HL-60 (cell line): ENCODE measurements at regions not wholly inside any gene's neighbourhood (a gene's known extent, or its start where the extent isn't known, plus 50 kb on each side); places are given as distances from the start of the nearest gene placed in this dataset.

ENCODE experiments used
- DNase-seq, 2 experiments: peaks; one replicate each; pipeline ENCODE4 v3.0.0-alpha.2; 2010 to 2020; ENCODE audit warnings: low read depth in 1 of 2, low spot score in 1 of 2
- H3K27ac ChIP-seq: fragments of 250-450 bp; sonication (Bioruptor Pico); replicated peaks from 2 replicates; pipeline ENCODE4 v1.5.1; 2020; ENCODE audit warnings: mild to moderate bottlenecking, moderate library complexity
- H3K27me3 ChIP-seq: fragments of 250-450 bp; sonication (Bioruptor Pico); 2 replicates; pipeline ENCODE4 v1.5.1; 2021; ENCODE audit warnings: mild to moderate bottlenecking, moderate library complexity; ENCODE audit not compliant: insufficient read depth, poor library complexity, severe bottlenecking
- H3K4me3 ChIP-seq: replicated peaks from 2 replicates; pipeline ENCODE4 v1.5.1; 2011; ENCODE audit warnings: mild to moderate bottlenecking, control low read depth, low read length; ENCODE audit not compliant: insufficient read depth
- CTCF ChIP-seq: IDR thresholded peaks from one replicate; pipeline ENCODE4 v1.5.1; 2011; ENCODE audit warnings: low read length, control low read depth, inconsistent platforms; ENCODE audit not compliant: insufficient read depth
- GABPA ChIP-seq: IDR thresholded peaks from 2 replicates; pipeline ENCODE4 v1.6.1; 2012; ENCODE audit warnings: low read depth
- POLR2AphosphoS5 ChIP-seq: IDR thresholded peaks from 2 replicates; pipeline ENCODE4 v1.6.1; 2012; ENCODE audit warnings: low read depth
- REST ChIP-seq: IDR thresholded peaks from 2 replicates; pipeline ENCODE4 v1.6.1; 2012; ENCODE audit warnings: low read depth; ENCODE audit not compliant: insufficient replicate concordance
- SPI1 ChIP-seq: IDR thresholded peaks from 2 replicates; pipeline ENCODE4 v1.6.1; 2012; ENCODE audit warnings: low read depth, mild to moderate bottlenecking, borderline replicate concordance

- no peak for DNase-seq
- no peak overlapping the region for H3K27ac ChIP-seq
- TF ChIP-seq POLR2AphosphoS5, result no peak
- TF ChIP-seq CTCF, result no peak
- TF ChIP-seq SPI1, result no peak
- no peak for TF ChIP-seq GABPA
- no peak for TF ChIP-seq REST
Observed at GRCh38 chr6:131433927-131434326, 139.1 kb upstream of the ARG1 start.

GRCh38 chr6:131436358-131436757, 136.7 kb upstream of the ARG1 start:
- H3K27ac ChIP-seq, result no peak overlapping the region
- TF ChIP-seq SPI1 (no peak), POLR2AphosphoS5 (no peak), GABPA (no peak), REST (no peak), CTCF (no peak)
- no peak for DNase-seq
- H3K4me3 ChIP-seq, result no peak overlapping the region
- no peaks in the 10 kb centered on the region for H3K27me3 ChIP-seq

More at GRCh38 chr6:131433927-131434326, 139.1 kb upstream of the ARG1 start:
- Histone ChIP-seq H3K4me3 (no peak overlapping the region), H3K27me3 (no peaks in the 10 kb centered on the region)

- Histone ChIP-seq H3K4me3 (no peak overlapping the region), H3K27me3 (no peaks in the 10 kb centered on the region), H3K27ac (no peak overlapping the region)
- TF ChIP-seq CTCF, result no peak
- TF ChIP-seq POLR2AphosphoS5, result no peak
- TF ChIP-seq SPI1, result no peak
- no peak for TF ChIP-seq REST
- no peak for TF ChIP-seq GABPA
- DNase-seq, result no peak
Observed at GRCh38 chr6:131443014-131443413, 130.0 kb upstream of the ARG1 start.
